Heart right ventricle (tissue), 16 donors: ENCODE measurements at regions not wholly inside any gene's neighbourhood (a gene's known extent, or its start where the extent isn't known, plus 50 kb on each side); places are given as distances from the start of the nearest gene placed in this dataset.

Source experiments
- ATAC-seq, 8 donors: fragments of 200-7000 bp; cut with Tn5 transposase; one replicate each; pipeline ENCODE4 v1.9.1; 2020; ENCODE audit warnings: mild to moderate bottlenecking in 8 of 8, moderate library complexity in 8 of 8, moderate number of reproducible peaks in 1 of 8
- DNase-seq, 2 donors: peaks; one replicate each; pipeline ENCODE4 v3.0.0-alpha.2; 2020
- H3K27ac ChIP-seq, 10 donors: fragments of 200-600 bp; sonication (generic) in 2 of 10; one replicate each; pipeline versions ENCODE4 v1.5.0 to v1.8.0; 2020 to 2022; ENCODE audit warnings: mild to moderate bottlenecking in 3 of 10
- H3K27me3 ChIP-seq, 7 donors: fragments of 200-600 bp; one replicate each; pipeline ENCODE4 v1.8.0; 2021 to 2022; ENCODE audit warnings: mild to moderate bottlenecking in 2 of 7
- H3K36me3 ChIP-seq, 9 donors: fragments of 200-600 bp; sonication (generic) in 1 of 9; one replicate each; pipeline versions ENCODE4 v1.5.0 to v1.8.0; 2020 to 2022; ENCODE audit warnings: mild to moderate bottlenecking in 2 of 9
- H3K4me1 ChIP-seq, 9 donors: fragments of 200-600 bp; sonication (generic) in 1 of 9; one replicate each; pipeline versions ENCODE4 v1.5.0 to v1.8.0; 2020 to 2022; ENCODE audit warnings: mild to moderate bottlenecking in 4 of 9
- H3K4me3 ChIP-seq, 10 donors: fragments of 200-600 bp; sonication (generic) in 2 of 10; one replicate each; pipeline versions ENCODE4 v1.5.0 to v1.8.0; 2020 to 2022; ENCODE audit warnings: mild to moderate bottlenecking in 7 of 10, moderate library complexity in 2 of 10
- H3K9me3 ChIP-seq, 11 donors: fragments of 200-600 bp in 10 of 11; sonication (generic) in 2 of 11; one replicate each; pipeline versions ENCODE4 v1.5.0 to v1.8.0; 2013 to 2022; ENCODE audit warnings: mild to moderate bottlenecking in 2 of 11, control low read depth in 1 of 11, moderate library complexity in 1 of 11
- CTCF ChIP-seq, 9 donors: fragments of 200-600 bp; sonication (generic) in 2 of 9; IDR thresholded peaks; one replicate each; pipeline versions ENCODE4 v1.5.0 to v1.8.0; 2021 to 2022; ENCODE audit warnings: antibody characterized with exemption in 9 of 9, mild to moderate bottlenecking in 5 of 9, moderate library complexity in 1 of 9
- WGBS, 2 donors: extraction: QIAGEN DNeasy Blood & Tissue Kit; methylation state at CpG; one replicate each; pipeline ENCODE4 v1.1.7; 2013; ENCODE audit warnings: inconsistent platforms in 1 of 2; 5-methylcytosine and 5-hydroxymethylcytosine counted together
- intact Hi-C, 10 donors: fragments of 100-400 bp; cut with DNase I; formaldehyde crosslinking; loops; one replicate each; pipeline versions ENCODE4 v1.11.1 to v1.14.2; 2022
- donor health status: Arrhythmogenic right ventricular cardiomyopathy.
- donor health status: ischemic (EF 13 %, LVEDD 7.1; RV severe dilation, severe dysfunction).
- donor health status: healthy with polysubstance abuse.
- donor health status: DM: no; HTN: yes; CAD: no.
- donor health status: DM: no; HTN: no; CAD: no.
- donor health status: ischemic (EF 25% LVEDD 6.9; RV normal size, moderate dysfunction).
- donor health status: ischemic (EF 25% LVEDD 5.7; RV mildly dilated, moderate dysfunction).
- donor health status: healthy.
- donor health status: DM: yes; HTN: yes; CAD: no.
- donor health status: Ischemic cardiomyopathy.
- donor health status: ischemic (EF 35%, LVEDD 5.7; RV mildly dilated, moderate dysfunction).
- donor health status: nonischemic (EF 11% LVEDD 7.7; RV severe dilation, severe dysfunction).
- donor health status: DM: yes; HTN: yes; CAD: no.
- donor health status: PGD.
- donor health status: ischemic (EF 29% LVEDD 5.4; RV normal size, mild dysfunction).
- donor health status: nonischemic (EF 23%, LVEDD 6.1; RV moderate dilation, normal function).

- H3K9me3 ChIP-seq = peaks cover 0 to 4% (median 0%) of the 10 kb centered on the region in 11 donors
- peaks cover 0 to 11% (median 0%) of the 10 kb centered on the region in 9 donors for H3K4me1 ChIP-seq
- DNase-seq (no peak), ATAC-seq (no peak)
- H3K27me3 ChIP-seq = peaks cover 0 to 4% (median 0%) of the 10 kb centered on the region in 7 donors
- H3K4me3 ChIP-seq = no peak overlapping the region
- H3K36me3 ChIP-seq = no peaks in the 10 kb centered on the region
- intact Hi-C loops = loop anchor here in 1 of 10 donors (1.0 kb wide), 1 partner anchor 698 kb away; no protein-coding TSS in a partner anchor
- no peak overlapping the region for H3K27ac ChIP-seq
- no peak for TF ChIP-seq CTCF (IDR thresholded peaks at IDR 0.05)
- 85 to 92% methylated on average over 2 of the region's 2 CpGs for WGBS, 2 donors
Observed at GRCh38 chr11:112590764-112591163, 330.1 kb upstream of the PLET1 start.

GRCh38 chr11:112593440-112593839 is 332.8 kb upstream of the PLET1 start:
- H3K36me3 ChIP-seq = no peaks in the 10 kb centered on the region
- DNase-seq (no peak), ATAC-seq (no peak)
- H3K27me3 ChIP-seq = no peaks in the 10 kb centered on the region
- TF ChIP-seq CTCF (IDR thresholded peaks at IDR 0.05) = no peak
- peaks cover 0 to 9% (median 0%) of the 10 kb centered on the region in 9 donors for H3K4me1 ChIP-seq
- H3K27ac ChIP-seq = no peak overlapping the region
- 87 to 97% methylated on average over 2 of the region's 2 CpGs for WGBS, 2 donors
- H3K4me3 ChIP-seq = no peak overlapping the region
- H3K9me3 ChIP-seq = peaks cover 0 to 4% (median 0%) of the 10 kb centered on the region in 11 donors
- intact Hi-C loops = no loop called here

GRCh38 chr11:112596324-112596723 is 335.7 kb upstream of the PLET1 start:
- Histone ChIP-seq H3K36me3 (no peaks in the 10 kb centered on the region), H3K4me3 (no peak overlapping the region), H3K4me1 (no peaks in the 10 kb centered on the region), H3K9me3 (peaks cover 0 to 4% (median 0%) of the 10 kb centered on the region in 11 donors), H3K27ac (no peak overlapping the region), H3K27me3 (no peaks in the 10 kb centered on the region)
- ATAC-seq = no peak
- intact Hi-C loops = loop anchor here in 1 of 10 donors (5.0 kb wide), 1 partner anchor 681 kb away; no protein-coding TSS in a partner anchor
- DNase-seq = no peak
- TF ChIP-seq CTCF (IDR thresholded peaks at IDR 0.05) = no peak

- Histone ChIP-seq H3K27ac (no peak overlapping the region), H3K4me3 (no peak overlapping the region), H3K27me3 (no peaks in the 10 kb centered on the region), H3K4me1 (peaks cover 0 to 6% (median 0%) of the 10 kb centered on the region in 9 donors), H3K36me3 (no peaks in the 10 kb centered on the region), H3K9me3 (peaks cover 0 to 4% (median 0%) of the 10 kb centered on the region in 11 donors)
- DNase-seq (no peak), ATAC-seq (no peak)
- no peak for TF ChIP-seq CTCF (IDR thresholded peaks at IDR 0.05)
- WGBS, 2 donors = 91 to 97% methylated on average over 2 of the region's 2 CpGs
- intact Hi-C loops = loop anchor here in 1 of 10 donors (5.0 kb wide), 1 partner anchor 680 kb away; no protein-coding TSS in a partner anchor
Observed at GRCh38 chr11:112597286-112597790, 336.7 kb upstream of the PLET1 start.
